Esophagus muscularis mucosa (tissue), 3 donors: ENCODE measurements at regions not wholly inside any gene's neighbourhood (a gene's known extent, or its start where the extent isn't known, plus 50 kb on each side); places are given as distances from the start of the nearest gene placed in this dataset.

Experiments
- CTCF ChIP-seq, 3 experiments: fragments of 200-600 bp in 2 of 3; fragments of 450-650 bp in 1 of 3; sonication (generic) in 2 of 3; IDR thresholded peaks; one replicate each; pipeline ENCODE4 v1.5.1; 2017 to 2019; ENCODE audit warnings: antibody characterized with exemption in 3 of 3, mild to moderate bottlenecking in 2 of 3, moderate library complexity in 1 of 3
- POLR2A ChIP-seq: fragments of 450-650 bp; IDR thresholded peaks from one replicate; pipeline ENCODE4 v1.6.1; 2017; ENCODE audit warnings: antibody characterized with exemption, moderate library complexity, mild to moderate bottlenecking, low read depth
- POLR2AphosphoS5 ChIP-seq, 2 donors: sonication (generic); formaldehyde crosslinking; IDR thresholded peaks; one replicate each; pipeline ENCODE4 v1.6.1; 2017; ENCODE audit warnings: antibody characterized with exemption in 2 of 2

- TF ChIP-seq CTCF (IDR thresholded peaks at IDR 0.05) (no peak), POLR2A (no peak), POLR2AphosphoS5 (IDR thresholded peaks at IDR 0.05) (no peak)
Measured at GRCh38 chr9:115808108-115808507, 345.5 kb upstream of the PAPPA start.
